Brain microvascular endothelial cell (primary cell): ENCODE measurements at regions not wholly inside any gene's neighbourhood (a gene's known extent, or its start where the extent isn't known, plus 50 kb on each side); places are given as distances from the start of the nearest gene placed in this dataset.

Source experiments
- DNase-seq: peaks from one replicate; pipeline ENCODE4 v3.0.0-alpha.2; 2020
- H3K27ac ChIP-seq: fragments of 250-450 bp; sonication (Bioruptor Pico); 2 replicates; pipeline ENCODE4 v1.5.1; 2020; ENCODE audit warnings: mild to moderate bottlenecking, moderate library complexity
- H3K27me3 ChIP-seq: fragments of 250-450 bp; sonication (Bioruptor Pico); replicated peaks from 2 replicates; pipeline ENCODE4 v1.5.1; 2020; ENCODE audit warnings: mild to moderate bottlenecking
- H3K36me3 ChIP-seq: fragments of 250-450 bp; sonication (Bioruptor Pico); replicated peaks from 2 replicates; pipeline ENCODE4 v1.5.1; 2020; ENCODE audit warnings: mild to moderate bottlenecking
- H3K4me3 ChIP-seq: 2 replicates; pipeline ENCODE4 v1.5.1; 2011; ENCODE audit warnings: low read depth, mild to moderate bottlenecking, control low read depth, low read length, moderate library complexity
- CTCF ChIP-seq: IDR thresholded peaks from 2 replicates; pipeline ENCODE4 v1.5.1; 2011; ENCODE audit warnings: low read depth, mild to moderate bottlenecking, moderate library complexity, low read length, control low read depth, inconsistent platforms; ENCODE audit errors: missing control alignments
- in situ Hi-C: cut with HindIII; loops from 2 replicates; pipeline ENCODE4 v1.10.0; 2017; ENCODE audit warnings: low sequenced_read_pairs, low pct_ligation_motif_present

GRCh38 chr21:23664193-23664694 is 1943.0 kb downstream of the MRPL39 start:
- no peak for DNase-seq
- Histone ChIP-seq H3K27me3 (no peaks in the 10 kb centered on the region), H3K27ac (no peak overlapping the region), H3K4me3 (no peak overlapping the region), H3K36me3 (no peaks in the 10 kb centered on the region)
- no peak for TF ChIP-seq CTCF
- in situ Hi-C loops: no loop called here

- Histone ChIP-seq H3K27ac (no peak overlapping the region), H3K4me3 (no peak overlapping the region), H3K36me3 (no peaks in the 10 kb centered on the region), H3K27me3 (no peaks in the 10 kb centered on the region)
- no peak for TF ChIP-seq CTCF
- DNase-seq: no peak
- in situ Hi-C loops: no loop called here
Observed at GRCh38 chr21:23660560-23660959, 1946.7 kb downstream of the MRPL39 start.

GRCh38 chr21:23644768-23645167 is 1962.5 kb downstream of the MRPL39 start:
- Histone ChIP-seq H3K27me3 (no peaks in the 10 kb centered on the region), H3K27ac (no peak overlapping the region), H3K36me3 (no peaks in the 10 kb centered on the region), H3K4me3 (no peak overlapping the region)
- in situ Hi-C loops: no loop called here
- no peak for DNase-seq
- no peak for TF ChIP-seq CTCF

- H3K4me3 ChIP-seq: no peak overlapping the region
- H3K27ac ChIP-seq: no peak overlapping the region
- no peaks in the 10 kb centered on the region for H3K36me3 ChIP-seq
- in situ Hi-C loops: no loop called here
- H3K27me3 ChIP-seq: no peaks in the 10 kb centered on the region
- TF ChIP-seq CTCF: no peak
- no peak for DNase-seq
Observed at GRCh38 chr21:23639721-23640120, 1967.6 kb downstream of the MRPL39 start.

- DNase-seq: no peak
- no peak overlapping the region for H3K27ac ChIP-seq
- in situ Hi-C loops: no loop called here
- no peak overlapping the region for H3K4me3 ChIP-seq
- no peak for TF ChIP-seq CTCF
- H3K27me3 ChIP-seq: no peaks in the 10 kb centered on the region
- H3K36me3 ChIP-seq: no peaks in the 10 kb centered on the region
Observed at GRCh38 chr21:23638131-23638695, 1969.1 kb downstream of the MRPL39 start.

GRCh38 chr21:23633447-23633940 is 1973.8 kb downstream of the MRPL39 start:
- no peak for TF ChIP-seq CTCF
- no peak for DNase-seq
- no peak overlapping the region for H3K4me3 ChIP-seq
- no peaks in the 10 kb centered on the region for H3K36me3 ChIP-seq
- no peak overlapping the region for H3K27ac ChIP-seq
- no peaks in the 10 kb centered on the region for H3K27me3 ChIP-seq
- in situ Hi-C loops: no loop called here
